ENCODE measurements at regions not wholly inside any gene's neighbourhood (a gene's known extent, or its start where the extent isn't known, plus 50 kb on each side); places are given as distances from the start of the nearest gene placed in this dataset.

- TF ChIP-seq MAX (IDR thresholded peaks at IDR 0.05) (no peak), EP300 (IDR thresholded peaks at IDR 0.05; ENCODE audit: borderline replicate concordance) (no peak), CREB1 (IDR thresholded peaks at IDR 0.05; ENCODE audit: low read depth) (no peak)
Observed at GRCh38 chr2:12918138-12918834, 201.6 kb downstream of the TRIB2 start.

All from Ishikawa (cell line).